ENCODE measurements at regions not wholly inside any gene's neighbourhood (a gene's known extent, or its start where the extent isn't known, plus 50 kb on each side); places are given as distances from the start of the nearest gene placed in this dataset.
"Not testable (repeated sequence)": the region's sequence is repeated elsewhere in the genome, so short reads cannot be mapped to it uniquely, and the experiment has no call there.

GRCh38 chr5:166074582-166075481 lies 2216.6 kb upstream of the WWC1 start:
- DNase-seq (ENCODE audit: low spot score): no peak

GRCh38 chr5:166083183-166083959 lies 2208.1 kb upstream of the WWC1 start:
- no peak for DNase-seq (ENCODE audit: low spot score)

GRCh38 chr5:166086568-166086967 lies 2204.9 kb upstream of the WWC1 start:
- no peak for DNase-seq (ENCODE audit: low spot score)

GRCh38 chr5:166088389-166089039 lies 2202.9 kb upstream of the WWC1 start:
- DNase-seq (ENCODE audit: low spot score): no peak

GRCh38 chr5:166091931-166092330 lies 2199.5 kb upstream of the WWC1 start:
- no peak for DNase-seq (ENCODE audit: low spot score)

- no peak for DNase-seq (ENCODE audit: low spot score)
Measured at GRCh38 chr5:166093312-166093711, 2198.1 kb upstream of the WWC1 start.

GRCh38 chr5:166102947-166103346 lies 2188.5 kb upstream of the WWC1 start:
- DNase-seq (ENCODE audit: low spot score): no peak

- no peak for DNase-seq (ENCODE audit: low spot score)
Measured at GRCh38 chr5:166111021-166111420, 2180.4 kb upstream of the WWC1 start.

- DNase-seq (ENCODE audit: low spot score): no peak
Measured at GRCh38 chr5:166117072-166118066, 2174.1 kb upstream of the WWC1 start.

- no peak for DNase-seq (ENCODE audit: low spot score)
Measured at GRCh38 chr5:166119506-166119905, 2171.9 kb upstream of the WWC1 start.

GRCh38 chr5:166123717-166124116 lies 2167.7 kb upstream of the WWC1 start:
- DNase-seq (ENCODE audit: low spot score): no peak

- DNase-seq (ENCODE audit: low spot score): no peak
Measured at GRCh38 chr5:166127766-166128570, 2163.5 kb upstream of the WWC1 start.

GRCh38 chr5:166145107-166145506 lies 2146.3 kb upstream of the WWC1 start:
- DNase-seq (ENCODE audit: low spot score): not testable (repeated sequence)

- DNase-seq (ENCODE audit: low spot score): no peak
Measured at GRCh38 chr5:166163996-166164610, 2127.3 kb upstream of the WWC1 start.

- DNase-seq (ENCODE audit: low spot score): peak; percentile 3
Measured at GRCh38 chr5:166165596-166165995, 2125.8 kb upstream of the WWC1 start.

GRCh38 chr5:166166071-166166470 lies 2125.4 kb upstream of the WWC1 start:
- DNase-seq (ENCODE audit: low spot score): no peak

- DNase-seq (ENCODE audit: low spot score): no peak
Measured at GRCh38 chr5:166172597-166172996, 2118.8 kb upstream of the WWC1 start.

GRCh38 chr5:166178411-166179080 lies 2112.9 kb upstream of the WWC1 start:
- no peak for DNase-seq (ENCODE audit: low spot score)

GRCh38 chr5:166185185-166185584 lies 2106.3 kb upstream of the WWC1 start:
- no peak for DNase-seq (ENCODE audit: low spot score)

All from NAMALWA (cell line).